Activated T-cell treated with anti-CD3 and anti-CD28 coated beads for 4 hours (primary cell): ENCODE measurements at regions not wholly inside any gene's neighbourhood (a gene's known extent, or its start where the extent isn't known, plus 50 kb on each side); places are given as distances from the start of the nearest gene placed in this dataset.

Experiments
- DNase-seq: peaks from one replicate; pipeline ENCODE4 v3.0.0-alpha.2; 2020

GRCh38 chr5:82684659-82685058 lies 392.5 kb downstream of the TMEM167A start:
- DNase-seq: no peak

- no peak for DNase-seq
Observed at GRCh38 chr5:82684165-82684564, 393.0 kb downstream of the TMEM167A start.

- DNase-seq: no peak
Observed at GRCh38 chr5:82679660-82680059, 397.5 kb downstream of the TMEM167A start.

GRCh38 chr5:82676661-82677060 lies 398.5 kb upstream of the RPS23 start:
- DNase-seq: no peak

GRCh38 chr5:82674671-82675070 lies 396.5 kb upstream of the RPS23 start:
- no peak for DNase-seq

- DNase-seq: no peak
Observed at GRCh38 chr5:82673057-82673809, 395.1 kb upstream of the RPS23 start.

- no peak for DNase-seq
Observed at GRCh38 chr5:82670692-82671091, 392.5 kb upstream of the RPS23 start.

GRCh38 chr5:82669720-82670119 lies 391.6 kb upstream of the RPS23 start:
- DNase-seq: no peak

GRCh38 chr5:82666312-82666711 lies 388.2 kb upstream of the RPS23 start:
- DNase-seq: no peak

GRCh38 chr5:82664732-82665131 lies 386.6 kb upstream of the RPS23 start:
- DNase-seq: no peak

GRCh38 chr5:82663225-82663624 lies 385.1 kb upstream of the RPS23 start:
- no peak for DNase-seq

GRCh38 chr5:82662340-82662739 lies 384.2 kb upstream of the RPS23 start:
- DNase-seq: no peak

GRCh38 chr5:82661933-82662332 lies 383.8 kb upstream of the RPS23 start:
- no peak for DNase-seq

- DNase-seq: no peak
Observed at GRCh38 chr5:82661462-82661861, 383.3 kb upstream of the RPS23 start.

- DNase-seq: no peak
Observed at GRCh38 chr5:82659115-82659514, 381.0 kb upstream of the RPS23 start.

GRCh38 chr5:82657033-82657699 lies 379.0 kb upstream of the RPS23 start:
- no peak for DNase-seq

GRCh38 chr5:82656341-82656761 lies 378.2 kb upstream of the RPS23 start:
- no peak for DNase-seq

GRCh38 chr5:82655078-82655477 lies 376.9 kb upstream of the RPS23 start:
- no peak for DNase-seq

GRCh38 chr5:82649943-82650342 lies 371.8 kb upstream of the RPS23 start:
- DNase-seq: no peak

- no peak for DNase-seq
Observed at GRCh38 chr5:82644766-82645165, 366.6 kb upstream of the RPS23 start.

- no peak for DNase-seq
Observed at GRCh38 chr5:82644229-82644628, 366.1 kb upstream of the RPS23 start.

- DNase-seq: no peak
Observed at GRCh38 chr5:82642313-82642712, 364.2 kb upstream of the RPS23 start.

- DNase-seq: no peak
Observed at GRCh38 chr5:82641331-82642003, 363.3 kb upstream of the RPS23 start.

- no peak for DNase-seq
Observed at GRCh38 chr5:82640916-82641315, 362.8 kb upstream of the RPS23 start.
